OCI-LY1 (cell line): ENCODE measurements at regions not wholly inside any gene's neighbourhood (a gene's known extent, or its start where the extent isn't known, plus 50 kb on each side); places are given as distances from the start of the nearest gene placed in this dataset.

Experiments used
- EZH2 ChIP-seq: fragments of 200-600 bp; sonication (generic), shearing (Covaris generic); IDR thresholded peaks from 2 replicates; pipeline ENCODE4 v1.8.0; 2017; ENCODE audit warnings: borderline replicate concordance, mixed run types, mild to moderate bottlenecking, antibody characterized with exemption, low read length, moderate library complexity, mixed read lengths
- TF ChIP-seq, protein P1 (sequence below): fragments of 200-600 bp; sonication (generic), shearing (Covaris generic); IDR thresholded peaks from 2 replicates; pipeline ENCODE4 v1.5.1; 2017; ENCODE audit warnings: mild to moderate bottlenecking, antibody characterized with exemption, low read length, moderate library complexity, mixed read lengths

DNA sequence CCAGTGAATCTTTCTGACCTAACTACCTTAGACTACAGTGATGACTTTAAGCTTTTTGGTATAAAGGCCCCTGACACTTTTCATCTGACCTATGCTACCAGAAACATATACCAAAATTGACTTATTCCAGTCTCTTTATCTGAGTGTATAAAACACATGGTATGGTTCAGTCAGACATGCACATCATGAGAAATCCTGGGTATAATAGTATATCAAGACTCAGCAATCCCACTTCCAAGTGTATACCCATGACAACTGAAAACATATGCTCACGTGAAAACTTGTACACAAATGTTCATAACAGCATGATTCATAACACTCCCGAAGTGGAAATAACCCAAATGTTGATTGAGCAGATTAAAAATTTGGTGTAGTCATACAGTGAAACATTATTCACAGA lies 70.0 kb upstream of the RPRM start:
- TF ChIP-seq, protein P1, sequence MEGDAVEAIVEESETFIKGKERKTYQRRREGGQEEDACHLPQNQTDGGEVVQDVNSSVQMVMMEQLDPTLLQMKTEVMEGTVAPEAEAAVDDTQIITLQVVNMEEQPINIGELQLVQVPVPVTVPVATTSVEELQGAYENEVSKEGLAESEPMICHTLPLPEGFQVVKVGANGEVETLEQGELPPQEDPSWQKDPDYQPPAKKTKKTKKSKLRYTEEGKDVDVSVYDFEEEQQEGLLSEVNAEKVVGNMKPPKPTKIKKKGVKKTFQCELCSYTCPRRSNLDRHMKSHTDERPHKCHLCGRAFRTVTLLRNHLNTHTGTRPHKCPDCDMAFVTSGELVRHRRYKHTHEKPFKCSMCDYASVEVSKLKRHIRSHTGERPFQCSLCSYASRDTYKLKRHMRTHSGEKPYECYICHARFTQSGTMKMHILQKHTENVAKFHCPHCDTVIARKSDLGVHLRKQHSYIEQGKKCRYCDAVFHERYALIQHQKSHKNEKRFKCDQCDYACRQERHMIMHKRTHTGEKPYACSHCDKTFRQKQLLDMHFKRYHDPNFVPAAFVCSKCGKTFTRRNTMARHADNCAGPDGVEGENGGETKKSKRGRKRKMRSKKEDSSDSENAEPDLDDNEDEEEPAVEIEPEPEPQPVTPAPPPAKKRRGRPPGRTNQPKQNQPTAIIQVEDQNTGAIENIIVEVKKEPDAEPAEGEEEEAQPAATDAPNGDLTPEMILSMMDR, result no peak
- TF ChIP-seq EZH2, result no peak
